ENCODE measurements at regions not wholly inside any gene's neighbourhood (a gene's known extent, or its start where the extent isn't known, plus 50 kb on each side); places are given as distances from the start of the nearest gene placed in this dataset.

DNA sequence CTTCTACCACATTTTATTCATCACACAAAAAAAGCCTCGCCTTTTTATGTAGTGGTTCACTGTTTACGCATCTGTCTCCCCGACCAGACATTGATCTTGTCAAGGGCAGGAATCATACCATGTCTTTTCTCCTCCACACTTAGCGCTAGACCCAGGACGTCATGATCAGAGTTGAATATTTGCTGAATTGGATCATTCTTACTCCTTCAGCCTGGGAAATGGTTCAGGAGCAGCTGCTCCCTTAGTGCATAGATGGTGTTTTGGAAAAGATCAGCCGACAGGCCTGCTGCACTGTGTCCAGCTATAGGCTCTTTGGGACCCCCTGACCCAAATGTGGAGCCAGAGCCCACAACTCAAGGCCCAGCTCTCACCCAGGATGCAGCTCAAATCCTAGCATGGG lies 249.1 kb upstream of the TMEM72 start:
- TF ChIP-seq CTCF (IDR thresholded peaks at IDR 0.05) = no peak
- TF ChIP-seq EZH2 (IDR thresholded peaks at IDR 0.05) = no peak
- no peak for TF ChIP-seq EZH2phosphoT487 (IDR thresholded peaks at IDR 0.05)
